Nucleus accumbens (tissue), 56 donors: ENCODE measurements at regions not wholly inside any gene's neighbourhood (a gene's known extent, or its start where the extent isn't known, plus 50 kb on each side); places are given as distances from the start of the nearest gene placed in this dataset.

ENCODE experiments used
- DNase-seq, 56 donors: peaks; one replicate each; lab custom pipeline; 2025; lab: John Stamatoyannopoulos, UW

DNA sequence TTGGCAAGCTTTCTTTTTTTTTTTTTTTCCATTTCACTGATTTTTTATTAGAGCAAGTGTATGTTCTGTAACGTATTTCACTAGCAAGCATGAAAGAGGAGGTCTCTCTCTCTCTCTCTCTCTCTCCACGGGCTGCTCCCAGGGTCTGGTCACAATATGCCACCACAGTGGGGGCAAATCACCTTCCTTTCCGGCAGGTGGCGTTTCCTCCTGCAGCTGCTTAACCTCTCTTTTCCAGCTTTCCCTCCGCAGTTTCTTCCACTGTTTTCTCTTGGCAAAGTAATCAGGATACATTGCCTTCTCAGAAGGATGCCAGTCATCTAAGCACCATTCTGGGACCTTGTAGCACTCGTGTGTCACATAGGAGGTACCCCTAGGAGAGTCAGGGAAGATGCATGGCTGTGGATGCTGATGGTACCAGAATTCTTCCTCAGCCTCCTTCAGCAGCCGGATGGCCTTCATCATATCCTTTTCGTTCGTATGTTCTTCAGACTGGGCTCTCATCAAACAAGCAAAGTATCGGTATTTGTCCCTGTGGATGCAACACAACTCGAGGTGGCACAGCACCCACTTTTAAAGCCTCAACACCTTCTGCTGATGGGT lies 197.3 kb upstream of the PODXL start:
- DNase-seq: no peak

DNA sequence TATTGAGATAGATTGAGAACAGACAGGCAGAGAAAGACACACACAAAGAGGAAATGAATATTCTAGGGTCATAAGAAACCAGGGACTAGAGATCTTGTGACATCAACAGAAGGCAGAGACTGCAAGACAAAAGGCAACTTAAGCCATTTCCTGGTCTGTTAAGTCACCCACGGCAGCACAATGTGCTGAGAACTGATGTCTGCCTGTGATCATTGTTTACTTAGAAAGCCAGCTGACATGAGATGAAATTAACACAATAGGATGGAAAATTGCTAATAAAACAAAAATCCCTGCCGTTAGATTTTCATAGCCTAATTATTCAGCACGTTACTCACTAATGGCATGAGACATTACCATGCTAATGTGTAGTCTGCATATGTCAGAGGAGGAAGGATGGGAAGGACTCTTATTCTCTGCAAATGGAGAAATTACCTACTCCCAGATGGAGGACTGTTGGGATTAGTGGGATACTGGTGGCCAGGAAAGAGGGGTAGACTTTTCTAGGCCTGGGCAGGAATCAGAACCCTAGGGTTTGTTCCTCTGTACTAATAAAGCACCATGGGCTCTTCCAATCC lies 191.3 kb upstream of the PODXL start:
- no peak for DNase-seq

DNA sequence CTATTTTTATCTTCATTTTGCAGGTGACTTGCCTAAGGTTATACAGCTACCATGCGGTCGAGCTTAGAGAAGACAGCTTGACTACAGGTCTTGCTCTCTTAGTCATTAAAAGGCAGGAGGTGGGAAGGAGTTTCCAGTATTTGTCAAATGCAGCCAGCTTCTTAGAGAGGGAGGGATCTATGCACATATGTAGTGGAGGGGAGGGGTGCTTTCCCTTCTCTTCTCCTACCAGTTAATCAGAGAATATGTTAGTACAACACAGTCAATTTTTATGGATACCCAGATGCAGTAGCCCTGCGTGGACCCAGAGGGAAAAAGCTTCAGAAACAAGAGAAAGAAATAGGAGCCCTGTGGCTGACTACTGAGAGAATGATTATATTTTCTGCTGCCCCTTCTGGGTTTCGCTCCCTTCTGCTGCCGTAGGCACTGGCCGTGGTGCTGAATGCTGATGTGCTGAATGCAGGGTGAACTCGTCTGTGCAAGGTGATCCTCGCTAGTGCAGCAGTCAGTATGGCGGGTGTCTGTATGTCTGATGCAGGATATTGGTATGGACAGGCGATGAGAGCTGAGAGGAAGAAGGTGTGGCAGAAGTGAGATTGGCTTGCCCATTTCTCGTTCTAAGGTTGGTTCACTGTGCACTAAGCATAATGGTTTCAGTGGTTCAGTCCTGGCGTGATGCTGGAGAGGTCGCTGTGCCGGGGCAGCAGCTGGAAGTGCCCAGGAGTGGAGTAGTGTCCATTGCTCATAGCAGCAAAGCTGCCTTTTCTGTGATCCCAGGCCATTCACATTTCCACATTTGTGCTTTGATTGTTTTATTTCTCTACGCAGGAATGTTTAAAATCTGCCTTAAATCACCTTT lies 189.2 kb upstream of the PODXL start:
- DNase-seq: peak in 1 of 56 donors; percentile 4

DNA sequence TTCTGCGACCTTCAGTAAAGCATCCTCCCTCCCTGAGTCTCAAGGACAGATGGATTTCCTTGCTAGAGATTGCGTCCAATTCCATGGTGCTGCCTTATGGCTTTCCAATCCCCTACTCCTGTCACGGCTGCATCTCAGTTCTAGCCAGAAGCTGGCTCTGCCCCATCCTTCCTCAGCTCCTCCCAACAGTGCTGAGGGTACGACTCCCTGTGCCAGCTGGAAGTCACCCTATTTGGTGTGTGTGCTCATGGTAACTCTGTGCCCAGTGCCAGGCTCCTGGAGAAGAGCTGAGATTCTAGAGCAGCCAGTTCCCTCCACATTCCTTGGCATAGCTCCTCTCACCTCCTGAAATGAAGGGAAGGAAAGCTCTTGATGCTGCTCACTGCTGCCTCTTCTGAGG lies 185.0 kb upstream of the PODXL start:
- no peak for DNase-seq

DNA sequence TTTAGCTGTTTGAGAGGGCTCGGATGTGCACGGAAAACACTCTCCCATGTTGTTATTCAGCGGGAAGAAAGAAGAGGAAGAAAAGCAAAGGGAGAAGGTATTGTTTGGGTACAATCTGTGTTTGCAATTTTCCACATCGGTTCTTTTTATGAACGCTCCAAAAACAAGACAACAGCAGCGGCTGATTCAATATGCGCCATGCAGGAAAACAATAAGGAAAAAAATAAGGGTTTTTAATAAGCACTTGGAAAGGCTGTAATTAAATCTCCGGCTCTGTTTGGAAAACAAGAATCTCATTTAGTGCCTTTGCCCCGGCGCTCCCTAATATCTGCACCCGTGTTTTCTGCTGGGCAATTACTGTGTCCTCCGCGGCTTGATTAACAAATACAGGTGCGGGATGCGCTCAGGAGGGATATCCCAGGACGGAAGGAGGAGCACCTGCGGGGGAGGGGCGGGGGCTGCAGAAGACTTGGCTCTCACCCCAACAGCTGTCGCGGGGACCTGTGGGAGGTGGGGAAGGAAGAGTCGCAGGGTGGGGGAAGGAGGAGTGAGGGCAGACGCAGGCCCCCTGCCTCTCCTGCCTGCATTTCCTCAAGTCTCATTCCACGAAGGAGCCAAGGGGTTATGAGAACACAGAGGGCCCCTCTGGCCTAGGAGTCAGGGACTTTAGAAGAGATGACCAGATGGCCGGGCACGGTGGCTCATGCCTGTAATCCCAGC lies 181.5 kb upstream of the PODXL start:
- DNase-seq: no peak

DNA sequence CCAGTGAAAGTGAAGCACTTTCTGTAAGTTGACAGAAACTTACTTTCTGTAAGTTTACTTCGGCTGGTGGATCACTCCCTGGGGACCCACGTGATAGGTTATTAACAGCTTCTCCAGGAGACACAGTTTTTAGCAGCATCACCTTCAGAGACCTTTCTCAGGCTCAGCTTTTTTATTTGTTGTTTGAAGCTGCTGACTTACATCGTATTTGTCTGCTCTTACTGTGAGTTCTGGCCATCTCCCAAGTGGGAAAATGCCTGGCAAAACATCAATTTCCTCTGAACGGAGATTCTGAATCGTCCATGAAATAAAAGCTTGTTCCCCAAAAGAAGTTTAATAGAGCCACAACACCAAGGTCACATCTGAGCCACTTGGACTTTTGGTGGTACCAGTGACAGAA lies 178.7 kb upstream of the PODXL start:
- DNase-seq: no peak

DNA sequence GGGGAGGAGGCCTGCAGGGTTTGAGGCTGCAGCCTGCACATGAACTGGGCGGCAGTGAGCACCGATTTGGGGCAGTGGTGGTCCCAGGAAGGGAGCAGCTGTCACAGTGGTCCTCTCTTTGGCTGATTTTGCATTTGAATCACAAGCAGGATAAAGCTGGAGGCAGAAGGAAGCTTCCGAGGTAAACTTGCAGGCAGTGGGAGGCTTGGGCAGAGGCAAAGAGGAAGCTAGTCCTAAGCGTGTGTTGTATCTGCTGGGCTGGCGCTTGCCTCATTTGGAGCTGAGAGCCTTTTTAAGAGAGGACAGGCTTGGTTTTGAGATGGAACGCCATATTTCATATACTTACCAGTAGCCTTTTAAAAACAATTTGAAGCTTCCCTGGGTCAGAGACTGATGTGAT lies 177.2 kb upstream of the PODXL start:
- DNase-seq: no peak

DNA sequence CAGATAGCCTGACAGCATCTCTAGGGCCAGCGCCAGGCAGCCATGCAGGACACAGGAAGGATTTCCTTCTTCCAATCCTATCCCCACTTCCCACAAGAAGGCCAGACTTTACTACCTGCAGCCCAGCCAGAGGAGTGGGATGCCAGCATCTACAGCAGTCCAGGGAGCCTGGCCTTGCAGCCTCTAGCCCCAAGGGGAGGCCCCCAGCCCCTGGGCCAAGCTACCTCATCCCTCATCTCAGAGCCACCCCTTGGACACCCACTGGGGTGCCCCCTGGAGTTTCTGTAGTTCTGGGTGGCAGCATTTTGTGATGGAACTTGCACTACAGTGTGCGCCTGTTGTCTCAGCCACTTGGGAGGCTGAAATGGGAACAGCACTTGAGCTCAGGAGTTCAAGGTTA lies 170.8 kb upstream of the PODXL start:
- no peak for DNase-seq

DNA sequence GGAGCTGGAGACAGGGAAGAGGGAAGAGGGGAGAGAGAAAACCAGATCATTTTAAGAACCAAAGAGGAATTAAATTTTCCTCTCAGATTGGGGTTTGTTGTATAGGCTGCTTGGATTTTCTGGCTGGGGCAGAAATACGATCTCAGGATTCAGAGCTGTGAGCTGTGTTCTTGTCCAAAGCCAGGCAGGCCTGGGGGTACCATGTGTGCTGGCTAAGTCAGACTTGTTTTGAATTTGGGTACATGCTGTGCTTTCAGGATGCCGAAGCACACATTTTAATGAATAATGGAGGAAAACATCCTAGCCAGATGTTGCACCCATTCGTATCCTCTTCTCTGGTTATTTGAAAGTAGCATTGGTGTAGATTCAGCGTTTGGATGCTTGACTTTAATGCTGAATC lies 170.3 kb upstream of the PODXL start:
- DNase-seq: no peak

DNA sequence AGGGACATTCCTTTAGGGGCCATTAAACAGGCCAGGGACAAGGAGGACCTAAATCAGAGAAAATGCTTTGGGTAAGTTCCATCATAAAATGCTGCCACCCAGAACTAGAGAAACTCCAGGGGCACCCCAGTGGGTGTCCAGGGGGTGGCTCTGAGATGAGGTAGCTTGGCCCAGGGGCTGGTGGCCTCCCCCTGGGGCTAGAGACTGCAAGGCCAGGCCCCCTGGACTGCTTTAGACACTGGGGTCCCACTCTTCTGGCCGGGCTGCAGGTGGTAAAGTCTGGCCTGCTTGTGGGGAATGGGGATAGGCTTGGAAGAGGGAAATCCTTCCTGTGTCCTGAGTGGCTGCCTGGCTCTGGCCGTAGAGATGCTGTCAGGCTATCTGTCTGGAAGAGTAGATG lies 169.6 kb upstream of the PODXL start:
- DNase-seq: no peak

DNA sequence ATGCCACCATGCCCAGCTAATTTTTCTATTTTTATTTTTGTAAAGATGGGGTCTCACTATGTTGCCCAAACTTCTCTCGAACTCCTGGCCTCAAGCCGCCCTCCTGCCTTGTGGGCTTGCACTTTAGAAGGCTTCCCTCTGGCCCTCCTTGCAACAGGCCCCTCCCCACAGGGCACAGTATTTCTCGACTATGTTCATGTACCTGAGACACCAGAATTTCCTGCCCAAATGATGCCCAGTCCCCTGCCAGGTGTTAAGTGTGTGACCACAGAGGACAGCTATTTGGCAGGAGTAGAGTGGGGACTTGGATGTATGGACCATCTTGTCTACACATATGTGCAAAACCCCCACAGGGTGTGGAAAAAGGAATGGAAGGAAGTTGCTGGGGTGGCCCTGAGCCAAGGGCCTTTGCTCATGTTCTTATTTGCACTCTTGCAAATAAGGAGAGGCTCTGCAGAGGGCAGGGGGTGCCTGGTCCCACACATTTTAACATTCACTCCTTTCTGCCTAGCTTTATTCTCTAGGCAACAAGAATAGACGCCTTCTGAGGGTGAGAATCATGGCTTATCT lies 168.4 kb upstream of the PODXL start:
- no peak for DNase-seq

DNA sequence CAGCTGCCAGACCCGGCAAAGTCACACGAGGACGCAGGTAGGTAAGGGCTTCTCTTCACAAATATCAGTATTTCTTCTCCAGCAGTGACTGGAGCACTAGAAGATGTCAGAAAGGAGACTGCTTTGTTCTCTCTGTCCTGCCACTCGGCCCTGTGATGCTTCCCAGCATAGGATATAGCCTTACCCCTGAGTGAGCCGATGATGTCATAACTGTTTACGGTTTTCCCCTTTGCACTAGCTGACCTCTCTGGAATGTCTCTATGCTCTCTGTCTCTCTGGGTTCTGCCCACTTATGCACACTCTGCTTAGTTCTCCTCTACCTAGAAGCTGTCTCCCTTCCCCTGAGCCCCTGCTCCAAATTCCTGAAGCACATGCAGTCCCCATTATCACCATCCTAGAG lies 167.5 kb upstream of the PODXL start:
- no peak for DNase-seq

DNA sequence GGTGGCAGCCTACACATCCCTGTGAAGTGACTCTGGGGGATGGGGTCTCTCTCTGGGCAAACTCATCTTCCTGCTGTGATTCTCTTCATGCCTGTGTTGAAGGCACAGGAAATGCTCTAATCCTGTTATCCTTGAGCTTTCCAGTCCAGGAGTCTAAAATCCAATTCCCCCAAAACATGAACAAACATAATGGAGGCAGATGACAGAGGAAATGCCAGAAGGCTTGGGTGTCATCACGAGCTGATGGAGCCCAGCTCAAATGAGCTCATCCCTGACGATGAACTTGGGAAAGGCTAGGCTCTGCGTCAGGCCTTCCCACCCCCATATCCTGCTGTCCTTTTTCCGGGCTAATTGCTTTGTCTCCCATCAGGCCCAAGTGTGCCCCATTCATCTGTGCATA lies 165.9 kb upstream of the PODXL start:
- DNase-seq: no peak

DNA sequence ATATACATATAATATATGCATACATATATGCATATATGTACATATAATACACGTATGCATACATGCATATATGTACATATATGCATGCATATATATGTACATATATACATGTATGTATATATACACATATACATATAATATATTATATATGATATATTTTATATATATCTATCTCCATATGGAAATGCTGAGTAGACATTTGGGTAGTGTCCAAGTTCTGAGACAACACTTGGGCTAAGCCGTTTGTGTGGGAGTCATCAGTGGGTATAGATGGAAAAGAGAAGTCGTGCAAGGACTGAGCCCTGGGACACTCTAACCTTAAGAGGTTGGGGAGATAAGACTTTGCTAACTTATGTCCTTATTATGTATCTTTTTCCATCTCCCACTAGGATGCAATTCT lies 165.2 kb upstream of the PODXL start:
- DNase-seq: no peak

DNA sequence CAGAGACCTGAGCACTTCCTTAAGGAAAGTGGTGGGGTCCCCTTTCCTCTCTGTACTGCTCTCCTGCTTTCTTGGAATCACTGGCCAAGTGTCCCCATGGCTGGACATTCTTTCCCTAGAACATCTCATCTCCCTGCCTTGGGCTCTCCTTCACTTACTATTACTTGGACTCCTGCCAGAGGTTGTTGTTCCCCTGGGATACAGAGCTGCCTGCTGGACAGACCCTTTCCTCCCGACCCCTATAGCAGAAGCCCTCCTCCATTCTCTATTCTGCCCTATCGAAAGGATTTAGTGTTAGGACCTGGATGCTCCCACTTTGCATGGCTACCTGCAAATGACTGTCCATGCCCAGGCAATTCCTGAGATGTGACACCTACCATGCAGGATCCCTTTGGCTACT lies 164.3 kb upstream of the PODXL start:
- no peak for DNase-seq

DNA sequence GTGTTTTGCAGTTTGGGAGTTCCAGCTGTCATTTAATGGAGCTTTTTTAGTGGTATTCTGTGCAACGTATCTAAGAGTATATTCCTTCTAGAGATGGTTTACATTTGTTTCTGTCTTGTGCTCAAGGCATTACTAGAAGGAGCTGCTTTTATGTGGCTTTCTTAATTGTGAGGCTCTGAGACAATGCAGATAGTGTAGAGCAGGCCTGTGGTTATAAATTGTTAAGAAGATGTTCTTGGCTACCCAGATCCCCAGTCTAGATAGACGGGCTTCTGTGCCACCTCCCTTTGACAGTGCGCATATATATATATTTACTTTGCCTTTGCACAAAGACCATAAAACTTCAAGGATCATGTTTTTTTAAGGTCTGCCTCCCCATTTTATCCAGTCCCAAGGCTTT lies 160.8 kb upstream of the PODXL start:
- no peak for DNase-seq

DNA sequence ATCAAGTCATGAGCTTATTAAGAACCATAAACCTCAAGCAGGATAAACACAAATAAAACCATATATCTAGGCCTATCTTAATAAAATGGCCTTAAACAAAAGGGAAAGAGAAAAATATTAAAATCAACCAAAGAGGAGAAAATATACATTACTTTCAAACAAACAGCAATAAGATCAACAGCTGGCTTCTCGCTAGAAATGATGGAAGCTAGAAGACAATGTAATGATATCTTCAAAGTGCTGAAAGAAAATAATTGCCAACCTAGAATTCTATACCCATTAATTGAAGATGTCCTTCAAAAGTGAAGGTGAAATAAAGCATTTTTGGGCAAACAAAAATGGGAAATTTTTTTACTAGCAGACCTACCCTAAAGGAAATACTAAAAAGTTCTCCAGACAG lies 142.9 kb upstream of the PODXL start:
- DNase-seq: no peak

DNA sequence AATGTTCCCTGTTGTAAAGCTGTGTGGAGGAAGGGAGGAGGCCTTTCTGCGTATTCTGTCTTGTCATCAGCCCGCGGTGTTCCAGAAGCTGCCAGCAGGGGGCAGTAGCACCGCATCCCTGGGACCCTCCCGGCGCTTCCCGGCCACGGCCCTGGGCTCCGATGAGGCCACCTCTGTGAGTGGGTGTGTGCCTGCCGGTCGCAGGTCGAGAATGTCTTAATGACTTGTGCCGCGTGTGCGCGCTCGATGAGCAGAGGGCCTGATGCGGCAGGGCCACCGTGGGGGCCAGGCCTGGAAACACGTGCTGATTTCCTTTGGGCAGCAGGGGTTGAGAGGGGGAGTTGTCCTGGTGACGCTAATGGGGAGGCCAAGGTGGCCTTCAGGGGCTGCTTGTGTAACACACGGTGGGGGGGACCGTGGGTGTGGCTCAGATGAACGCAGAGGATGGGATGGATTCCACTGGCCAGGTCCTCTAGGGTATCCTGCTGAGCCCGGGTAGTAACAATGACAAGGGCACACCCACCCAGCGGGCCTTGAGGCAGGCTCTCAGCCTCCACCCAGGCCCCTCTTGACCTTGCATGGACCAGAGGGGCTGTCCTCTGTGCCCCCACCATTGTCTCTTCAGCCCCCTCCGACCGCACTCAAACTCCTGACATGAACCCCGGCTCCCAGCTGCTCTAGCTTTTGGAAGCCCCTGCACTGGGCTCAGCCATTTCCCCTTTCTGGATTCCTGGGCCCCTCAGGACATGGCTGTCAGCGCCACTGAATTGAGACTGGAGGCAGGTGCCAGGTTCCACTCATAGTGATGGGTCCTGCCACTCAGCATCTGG lies 135.9 kb upstream of the PODXL start:
- peak in 45 of 56 donors; percentile 4 to 82 (median 41) for DNase-seq

DNA sequence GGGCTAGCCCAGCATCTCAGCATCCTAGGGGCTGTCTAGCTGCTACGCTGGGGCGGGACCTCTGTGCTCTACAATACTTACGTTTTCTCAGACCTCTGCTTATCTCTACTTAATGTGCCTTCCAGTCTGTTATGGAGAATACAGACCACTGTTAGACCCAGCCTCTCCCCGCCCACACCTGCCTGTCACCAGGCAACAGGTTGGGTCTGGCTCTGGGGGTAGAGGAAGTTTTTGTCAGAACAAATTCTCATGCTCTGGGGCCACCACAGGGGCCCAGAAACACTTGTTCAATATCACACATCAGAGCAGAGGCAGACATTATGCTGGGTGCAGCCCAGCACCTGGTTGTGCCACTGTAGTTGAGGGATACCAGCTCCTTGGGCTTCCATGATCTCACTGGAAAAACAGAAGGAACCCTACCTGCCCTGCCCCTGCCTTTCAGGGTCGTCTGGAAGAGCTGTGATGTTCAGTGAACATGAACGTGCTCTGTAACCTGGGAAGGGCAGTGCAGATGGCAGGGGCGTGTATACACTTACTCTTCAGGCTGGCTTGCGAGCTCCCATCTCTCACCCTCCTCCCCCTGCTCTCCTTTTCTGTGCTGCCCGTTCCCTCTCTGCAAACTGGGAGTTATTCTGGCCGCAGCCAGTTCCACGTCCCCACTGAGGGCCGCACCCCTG lies 135.2 kb upstream of the PODXL start:
- DNase-seq: no peak

DNA sequence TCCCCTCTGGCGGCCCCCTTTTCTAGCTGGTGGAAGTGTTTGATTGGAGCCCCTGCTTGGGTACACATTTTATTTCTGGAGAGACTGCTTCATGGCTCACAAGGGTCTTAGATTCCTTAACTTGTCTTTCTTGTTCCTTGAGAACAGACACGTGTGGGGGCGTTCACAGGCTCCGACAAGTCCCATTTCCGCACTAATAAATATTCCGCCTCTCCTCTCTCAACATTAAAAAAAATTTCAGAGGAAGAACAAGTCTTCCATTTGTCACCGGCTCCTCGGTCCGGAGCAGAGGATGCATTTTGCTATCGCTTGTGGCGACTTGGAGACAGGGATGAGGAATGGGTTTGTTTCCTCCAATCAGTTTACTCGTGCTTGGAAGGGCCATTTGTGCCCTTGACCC lies 134.0 kb upstream of the PODXL start:
- peak in 4 of 56 donors; percentile 3 to 36 (median 6) for DNase-seq
